Suppressor macrophage treated with lipopolysaccharide for 4 hours (primary cell): ENCODE measurements at regions not wholly inside any gene's neighbourhood (a gene's known extent, or its start where the extent isn't known, plus 50 kb on each side); places are given as distances from the start of the nearest gene placed in this dataset.
A peak's percentile ranks its signal among the peaks of the same experiment; 100 is the strongest.
"Not testable (repeated sequence)": the region's sequence is repeated elsewhere in the genome, so short reads cannot be mapped to it uniquely, and the experiment has no call there.

Experiments
- DNase-seq: peaks from one replicate; pipeline ENCODE4 v3.0.0-alpha.2; 2020

- DNase-seq = not testable (repeated sequence)
These were observed 1371.3 kb upstream of the RAG2 start for GRCh38 chr11:37969336-37969735.

DNA sequence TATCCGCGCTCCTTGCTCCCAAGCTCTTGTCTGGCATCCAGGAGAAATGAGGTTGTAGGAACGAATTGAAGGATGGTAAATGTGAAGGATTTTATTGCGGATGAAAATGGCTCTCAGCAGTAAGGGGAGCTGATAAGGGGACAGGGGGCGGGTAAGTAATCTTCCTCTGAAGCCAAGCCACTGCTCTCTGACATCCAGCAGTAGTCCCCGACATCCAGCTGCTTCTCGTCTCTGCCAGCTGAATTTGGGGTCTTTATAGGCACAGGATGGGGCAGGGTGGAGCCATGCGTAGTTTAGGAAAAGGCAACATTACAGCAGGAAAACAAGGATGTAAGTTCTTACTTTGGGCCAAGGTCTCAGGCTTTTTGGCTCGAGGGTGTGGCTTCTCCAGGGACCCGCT lies 1370.1 kb upstream of the RAG2 start:
- no peak for DNase-seq

GRCh38 chr11:37967635-37968034 lies 1369.6 kb upstream of the RAG2 start:
- no peak for DNase-seq

DNA sequence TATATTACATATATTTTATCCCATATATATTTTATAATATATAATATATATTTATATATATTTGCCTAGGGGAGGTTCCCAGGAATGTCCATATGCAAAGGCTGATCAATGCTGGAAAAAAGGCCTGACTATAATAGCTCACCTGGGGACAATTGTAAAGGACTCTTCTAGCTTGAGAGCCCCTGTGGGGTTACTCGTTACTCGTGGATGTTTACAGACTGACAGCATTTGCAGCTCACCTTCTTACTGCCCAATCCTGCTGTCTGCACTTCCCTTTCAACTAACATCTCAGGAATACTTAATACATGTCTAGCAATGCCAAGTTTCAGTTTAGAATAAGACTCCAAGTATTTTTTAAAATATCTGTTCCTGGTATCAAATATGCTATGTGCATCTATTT lies 1365.4 kb upstream of the RAG2 start:
- DNase-seq = no peak

DNA sequence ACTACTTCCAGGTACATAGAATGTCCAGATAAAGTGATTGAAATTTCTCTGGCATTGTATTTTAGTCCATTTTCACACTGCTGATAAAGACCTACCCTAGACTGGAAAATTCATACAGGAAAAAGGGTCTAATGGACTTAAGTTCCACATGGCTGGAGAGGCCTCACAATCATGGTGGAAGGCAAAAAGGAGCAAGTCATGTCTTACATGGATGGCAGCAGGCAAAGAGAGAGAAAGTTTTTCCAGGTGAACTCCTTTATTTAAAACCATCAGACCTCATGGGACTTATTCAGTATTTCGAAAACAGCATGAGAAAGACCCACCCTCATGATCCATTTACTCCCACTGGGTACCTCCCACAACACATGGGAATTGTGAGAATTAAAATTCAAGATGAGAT lies 1359.7 kb upstream of the RAG2 start:
- no peak for DNase-seq

- no peak for DNase-seq
These were observed 1354.0 kb upstream of the RAG2 start for GRCh38 chr11:37951996-37952395.

GRCh38 chr11:37948258-37948657 lies 1350.2 kb upstream of the RAG2 start:
- DNase-seq = no peak

GRCh38 chr11:37947821-37948220 lies 1349.8 kb upstream of the RAG2 start:
- DNase-seq = no peak

DNA sequence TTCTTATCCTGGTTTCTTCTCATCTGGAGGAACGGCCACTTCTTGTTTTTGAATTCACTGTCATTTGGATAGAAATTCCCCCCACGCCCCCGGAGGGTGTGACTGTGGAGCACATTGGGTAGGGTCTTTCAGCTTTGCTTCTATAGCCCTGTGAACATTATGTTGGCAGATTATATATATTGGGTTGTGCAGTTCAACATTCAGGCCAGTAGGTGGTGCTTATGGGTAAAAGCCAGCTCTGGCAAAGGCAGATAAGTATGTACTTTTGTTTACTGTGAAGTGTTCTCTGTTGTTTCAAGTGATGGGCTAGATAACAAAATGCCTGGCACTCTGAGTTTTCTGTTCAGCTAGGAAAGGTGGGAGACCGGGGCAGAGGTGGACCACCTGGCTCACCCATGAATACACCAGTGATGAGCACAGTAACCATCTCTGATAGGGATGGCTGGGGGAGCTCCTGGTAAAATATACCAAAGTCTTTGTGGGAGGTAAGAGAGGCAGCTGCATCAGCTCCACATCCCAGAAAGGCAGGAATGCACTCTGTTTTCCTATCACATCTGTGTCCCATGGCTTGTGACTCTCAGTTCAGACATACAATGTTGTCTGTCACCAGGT lies 1348.2 kb upstream of the RAG2 start:
- peak; percentile 24 for DNase-seq

DNA sequence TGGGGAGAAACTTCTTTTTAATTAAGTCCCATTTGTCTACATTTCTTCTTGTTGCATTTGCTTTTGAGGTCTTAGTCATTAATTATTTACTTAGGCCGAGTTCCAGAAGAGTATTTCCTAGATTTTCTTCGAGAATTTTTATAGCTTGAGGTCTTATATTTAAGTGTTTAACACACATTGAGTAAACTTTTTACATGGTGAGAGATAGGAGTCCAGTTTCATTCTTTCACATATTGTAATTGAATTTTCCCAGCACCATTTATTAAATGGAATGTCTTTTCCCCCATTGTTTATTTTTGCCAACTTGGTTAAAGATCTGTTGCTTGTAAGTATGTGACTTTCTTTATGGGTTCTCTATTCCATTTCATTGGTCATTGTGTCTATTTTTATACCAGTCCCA lies 1344.0 kb upstream of the RAG2 start:
- no peak for DNase-seq

GRCh38 chr11:37929100-37929653 lies 1331.1 kb upstream of the RAG2 start:
- no peak for DNase-seq

DNA sequence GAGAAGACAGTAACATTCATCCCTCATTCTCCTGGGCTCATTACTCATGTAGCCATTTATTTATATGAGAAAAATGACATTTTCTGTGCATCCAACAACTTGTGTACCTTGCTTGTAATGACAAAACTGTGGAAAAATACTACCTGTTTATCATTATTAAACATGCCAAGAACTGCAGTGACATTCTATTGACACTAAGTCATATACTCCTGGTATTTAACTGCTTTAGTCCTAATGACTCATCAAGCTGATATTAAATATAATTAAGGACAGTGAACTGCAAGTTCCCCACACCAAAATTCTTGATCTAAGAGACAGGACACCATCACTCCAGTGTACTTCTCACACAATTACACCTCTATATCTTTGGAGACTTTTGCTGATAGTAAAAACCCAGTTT lies 1328.7 kb upstream of the RAG2 start:
- no peak for DNase-seq

DNA sequence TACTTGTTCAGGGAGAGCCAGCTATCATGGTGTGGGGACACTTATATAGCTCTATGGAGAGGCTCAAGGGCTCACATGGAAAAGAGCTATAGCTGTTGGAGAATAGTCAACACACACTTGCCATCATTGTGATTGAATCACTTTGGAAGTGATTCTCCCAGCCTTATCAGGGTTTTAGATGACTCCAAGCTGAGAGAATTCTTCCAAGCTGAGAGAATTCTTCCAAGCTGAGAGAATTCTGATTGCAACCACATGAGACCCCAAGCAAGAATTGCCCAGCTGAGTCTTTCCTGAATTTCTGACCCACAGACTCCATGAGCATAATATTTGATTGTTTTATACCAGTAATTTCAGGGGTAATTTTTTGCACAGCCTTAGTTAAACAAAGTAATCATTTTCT lies 1318.3 kb upstream of the RAG2 start:
- DNase-seq = no peak

DNA sequence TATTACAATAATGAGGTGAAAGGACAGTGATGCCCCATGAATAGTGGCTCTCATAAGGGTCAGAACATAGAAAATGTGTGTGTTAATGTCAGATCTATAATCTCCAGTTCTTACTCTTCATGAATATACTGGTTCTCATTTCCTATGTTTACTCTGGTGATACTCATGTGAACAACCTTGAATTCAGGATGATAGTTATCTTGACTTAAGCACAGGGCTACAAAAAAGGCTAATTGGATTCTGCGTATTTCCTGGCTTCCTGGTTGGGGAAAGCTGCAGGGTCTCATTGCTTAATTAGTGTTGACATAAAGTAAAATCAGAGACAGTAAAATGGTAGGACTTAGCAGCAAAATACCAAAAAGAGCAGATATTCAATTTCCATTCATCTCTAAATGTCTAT lies 1316.8 kb upstream of the RAG2 start:
- no peak for DNase-seq

GRCh38 chr11:37908219-37908548 lies 1310.1 kb upstream of the RAG2 start:
- DNase-seq = no peak

DNA sequence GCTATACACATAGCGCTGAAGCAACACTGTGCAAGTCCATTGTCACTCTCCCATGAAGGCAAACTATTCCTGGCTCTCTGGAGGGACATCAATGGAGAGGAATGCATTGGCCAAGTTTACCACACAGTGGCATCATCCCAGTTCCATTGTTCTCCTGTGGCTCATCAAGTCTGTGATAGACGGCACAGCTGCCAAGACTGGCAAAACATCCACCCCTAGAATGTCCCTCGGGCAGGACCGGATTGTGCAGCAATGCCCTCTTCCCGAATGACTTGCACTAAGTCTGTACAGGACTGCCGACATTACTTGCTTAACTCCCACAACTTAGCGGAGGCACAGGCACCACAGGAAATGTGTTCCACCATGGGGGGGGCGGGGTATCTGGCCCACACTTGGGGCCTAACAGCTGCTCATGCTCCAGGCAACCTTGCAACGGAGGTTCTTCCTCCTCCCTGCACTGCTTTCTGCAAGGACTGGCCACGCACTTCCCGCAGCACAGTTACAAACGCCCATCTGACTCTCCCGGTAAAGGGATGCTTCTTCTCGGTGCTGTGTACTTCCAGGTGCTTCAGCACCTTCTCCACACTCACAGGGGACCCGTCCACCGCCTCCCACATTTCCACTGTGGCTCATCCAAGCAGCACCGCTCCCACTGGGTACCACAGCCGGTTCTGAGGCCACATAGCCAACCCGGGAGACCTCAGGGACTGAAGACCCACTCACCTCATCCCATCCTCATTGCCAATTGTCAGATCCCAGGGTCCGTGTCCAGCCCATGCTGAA lies 1309.6 kb upstream of the RAG2 start:
- no peak for DNase-seq

GRCh38 chr11:37905707-37906417 lies 1307.8 kb upstream of the RAG2 start:
- no peak for DNase-seq

- DNase-seq = no peak
These were observed 1298.0 kb upstream of the RAG2 start for GRCh38 chr11:37896016-37896415.

- DNase-seq = no peak
These were observed 1283.7 kb upstream of the RAG2 start for GRCh38 chr11:37881741-37882140.

GRCh38 chr11:37861671-37862070 lies 1263.6 kb upstream of the RAG2 start:
- DNase-seq = no peak

GRCh38 chr11:37858806-37859537 lies 1260.9 kb upstream of the RAG2 start:
- not testable (repeated sequence) for DNase-seq

DNA sequence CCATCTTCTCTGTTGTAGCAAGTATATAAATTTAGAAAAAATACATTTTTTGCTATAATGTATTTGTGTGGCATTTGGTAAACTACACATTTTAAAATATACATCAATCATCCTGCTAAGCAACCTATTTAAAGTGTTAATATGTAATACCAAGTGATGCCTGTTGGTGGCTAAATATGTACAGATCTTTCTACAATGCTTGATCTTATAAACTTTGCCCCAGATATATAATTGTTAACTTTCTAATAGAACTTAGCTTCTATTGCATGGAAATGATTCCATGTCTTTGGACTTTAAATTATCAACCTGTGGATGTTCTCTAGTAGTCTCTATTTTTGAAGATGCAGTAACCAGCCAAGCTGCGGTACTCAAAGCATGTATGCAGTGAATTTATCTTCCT lies 1260.4 kb upstream of the RAG2 start:
- DNase-seq = no peak

DNA sequence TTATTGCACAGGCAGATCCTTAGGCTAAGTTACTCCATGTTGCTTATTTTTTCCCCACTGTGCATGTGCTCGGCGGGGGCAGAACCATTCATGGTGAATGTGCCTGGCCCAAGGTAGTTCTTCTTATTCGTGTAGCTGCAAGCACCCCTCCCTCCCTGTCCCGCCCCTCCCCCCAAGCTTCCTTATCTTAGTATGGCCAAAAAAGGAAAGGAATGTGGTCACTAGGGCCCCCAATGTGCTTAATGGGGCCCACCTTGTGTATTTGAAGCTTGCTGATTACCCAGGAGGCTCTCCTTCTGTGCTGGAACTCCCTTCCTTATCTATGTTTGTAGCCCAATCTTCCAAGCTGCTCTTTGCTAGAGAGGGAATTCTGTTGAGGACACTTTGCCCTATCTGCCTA lies 1259.7 kb upstream of the RAG2 start:
- DNase-seq = no peak
